ENCODE measurements at regions not wholly inside any gene's neighbourhood (a gene's known extent, or its start where the extent isn't known, plus 50 kb on each side); places are given as distances from the start of the nearest gene placed in this dataset.

GRCh38 chr12:67843257-67843656 is 146.0 kb upstream of the IFNG-AS1 start:
- TF ChIP-seq CTCF (IDR thresholded peaks at IDR 0.05; ENCODE audit: low read depth, low read length, poor library complexity, severe bottlenecking) = no peak
- no peak for TF ChIP-seq EZH2phosphoT487 (IDR thresholded peaks at IDR 0.05; ENCODE audit: borderline replicate concordance, low read length)
